Psoas muscle (tissue), 7 donors: ENCODE measurements at regions not wholly inside any gene's neighbourhood (a gene's known extent, or its start where the extent isn't known, plus 50 kb on each side); places are given as distances from the start of the nearest gene placed in this dataset.

ENCODE experiments used
- ATAC-seq, 4 donors: fragments of 200-7000 bp; cut with Tn5 transposase; one replicate each; pipeline ENCODE4 v1.9.1; 2020; ENCODE audit warnings: moderate library complexity in 3 of 4, mild to moderate bottlenecking in 2 of 4
- DNase-seq, 2 donors: peaks; one replicate each; pipeline ENCODE4 v3.0.0-alpha.2; 2020
- H3K27ac ChIP-seq: fragments of 200-600 bp; one replicate; pipeline ENCODE4 v1.8.0; 2022
- H3K27me3 ChIP-seq, 3 donors: fragments of 200-600 bp in 1 of 3; one replicate each; pipeline versions ENCODE4 v1.6.1 to v1.8.0; 2013 to 2022; ENCODE audit warnings: low read length in 2 of 3, mild to moderate bottlenecking in 2 of 3, moderate library complexity in 1 of 3; ENCODE audit not compliant: insufficient read depth in 3 of 3
- H3K36me3 ChIP-seq, 2 donors: fragments of 200-600 bp in 1 of 2; one replicate each; pipeline versions ENCODE4 v1.6.1 to v1.8.0; 2013 to 2022; ENCODE audit warnings: low read depth in 1 of 2, mild to moderate bottlenecking in 1 of 2, moderate library complexity in 1 of 2; ENCODE audit not compliant: insufficient read depth in 1 of 2
- H3K4me1 ChIP-seq: fragments of 200-600 bp; one replicate; pipeline ENCODE4 v1.8.0; 2022
- H3K4me3 ChIP-seq: fragments of 200-600 bp; one replicate; pipeline ENCODE4 v1.8.0; 2022; ENCODE audit warnings: mild to moderate bottlenecking
- H3K9me3 ChIP-seq: fragments of 200-600 bp; one replicate; pipeline ENCODE4 v1.8.0; 2022
- WGBS, 3 donors: extraction: QIAGEN DNeasy Blood & Tissue Kit; methylation state at CpG; one replicate each; pipeline versions ENCODE4 v1.1.6 to v1.1.7; 2013; 5-methylcytosine and 5-hydroxymethylcytosine counted together
- intact Hi-C, 2 donors: fragments of 100-400 bp; cut with DNase I; formaldehyde crosslinking; loops; one replicate each; pipeline versions ENCODE4 v1.11.0 to v1.14.2; 2022
- TF ChIP-seq, protein P1 (sequence below): fragments of 200-600 bp; IDR thresholded peaks from one replicate; pipeline ENCODE4 v1.8.0; 2022; ENCODE audit warnings: antibody characterized with exemption
- donor health status: healthy with polysubstance abuse.
- donor health status: DM: no; HTN: no; CAD: no; lungs with moderate emphysema.
- donor health status: Bipolar disorder and iron deficiency.
- donor health status: healthy.
- donor health status: DM: yes; HTN: yes; CAD: no.
- donor health status: DM: no; HTN: no; CAD: no.
- donor health status: DM: yes; HTN: yes; CAD: no.

DNA sequence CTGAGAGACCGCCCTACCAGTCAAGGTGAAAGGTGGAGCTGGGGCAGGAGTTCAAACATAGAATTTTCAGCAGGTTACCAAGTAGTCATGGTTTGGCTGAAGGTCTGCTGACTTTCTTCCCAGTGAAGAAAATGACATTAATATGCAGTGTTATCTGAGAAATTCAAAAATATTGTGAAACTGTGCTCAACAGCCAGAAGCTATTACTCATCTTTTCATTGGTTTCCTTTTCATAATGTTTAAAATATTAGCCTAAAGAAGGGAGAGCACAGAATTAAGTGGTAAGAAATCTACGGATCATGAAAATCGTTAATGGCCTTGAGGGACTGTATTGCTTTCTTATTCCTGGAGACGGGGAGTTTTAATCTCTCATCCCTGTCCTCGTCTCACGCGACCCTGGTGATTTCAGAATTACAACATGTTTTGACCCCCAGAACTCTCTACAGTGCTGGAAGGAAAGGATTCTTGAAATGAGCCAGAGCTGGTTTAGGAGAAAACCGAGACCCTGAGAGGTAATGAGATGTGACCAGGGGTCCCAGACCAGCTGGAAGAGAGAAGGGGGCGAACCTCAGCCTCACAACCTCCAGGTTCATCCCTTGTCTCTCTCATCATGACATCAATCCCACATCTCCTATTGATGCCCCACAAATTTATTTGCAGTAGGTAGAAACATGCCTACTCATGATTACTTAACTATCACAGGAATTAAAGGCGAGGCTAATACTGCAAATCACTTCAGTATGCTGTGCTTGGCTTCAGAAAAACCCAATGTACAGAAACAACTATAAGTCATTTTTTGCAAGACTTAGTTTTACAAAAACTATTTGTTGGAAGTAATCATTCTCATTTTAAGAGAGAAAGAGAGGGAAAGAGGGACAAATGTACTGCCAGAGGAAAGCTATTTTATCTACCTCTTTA is 209.5 kb downstream of the FNDC1 start:
- no peaks in the 10 kb centered on the region for H3K36me3 ChIP-seq
- no peak overlapping the region for H3K27ac ChIP-seq
- TF ChIP-seq, protein P1, sequence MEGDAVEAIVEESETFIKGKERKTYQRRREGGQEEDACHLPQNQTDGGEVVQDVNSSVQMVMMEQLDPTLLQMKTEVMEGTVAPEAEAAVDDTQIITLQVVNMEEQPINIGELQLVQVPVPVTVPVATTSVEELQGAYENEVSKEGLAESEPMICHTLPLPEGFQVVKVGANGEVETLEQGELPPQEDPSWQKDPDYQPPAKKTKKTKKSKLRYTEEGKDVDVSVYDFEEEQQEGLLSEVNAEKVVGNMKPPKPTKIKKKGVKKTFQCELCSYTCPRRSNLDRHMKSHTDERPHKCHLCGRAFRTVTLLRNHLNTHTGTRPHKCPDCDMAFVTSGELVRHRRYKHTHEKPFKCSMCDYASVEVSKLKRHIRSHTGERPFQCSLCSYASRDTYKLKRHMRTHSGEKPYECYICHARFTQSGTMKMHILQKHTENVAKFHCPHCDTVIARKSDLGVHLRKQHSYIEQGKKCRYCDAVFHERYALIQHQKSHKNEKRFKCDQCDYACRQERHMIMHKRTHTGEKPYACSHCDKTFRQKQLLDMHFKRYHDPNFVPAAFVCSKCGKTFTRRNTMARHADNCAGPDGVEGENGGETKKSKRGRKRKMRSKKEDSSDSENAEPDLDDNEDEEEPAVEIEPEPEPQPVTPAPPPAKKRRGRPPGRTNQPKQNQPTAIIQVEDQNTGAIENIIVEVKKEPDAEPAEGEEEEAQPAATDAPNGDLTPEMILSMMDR = no peak
- no peaks in the 10 kb centered on the region for H3K9me3 ChIP-seq
- ATAC-seq (no peak), DNase-seq (no peak)
- H3K4me3 ChIP-seq = no peak overlapping the region
- intact Hi-C loops = no loop called here
- H3K4me1 ChIP-seq = no peaks in the 10 kb centered on the region
- 73 to 80% (median 74%) methylated on average over 10 of the region's 10 CpGs for WGBS, 3 donors
- peaks cover 0 to 10% (median 0%) of the 10 kb centered on the region in 3 donors for H3K27me3 ChIP-seq

DNA sequence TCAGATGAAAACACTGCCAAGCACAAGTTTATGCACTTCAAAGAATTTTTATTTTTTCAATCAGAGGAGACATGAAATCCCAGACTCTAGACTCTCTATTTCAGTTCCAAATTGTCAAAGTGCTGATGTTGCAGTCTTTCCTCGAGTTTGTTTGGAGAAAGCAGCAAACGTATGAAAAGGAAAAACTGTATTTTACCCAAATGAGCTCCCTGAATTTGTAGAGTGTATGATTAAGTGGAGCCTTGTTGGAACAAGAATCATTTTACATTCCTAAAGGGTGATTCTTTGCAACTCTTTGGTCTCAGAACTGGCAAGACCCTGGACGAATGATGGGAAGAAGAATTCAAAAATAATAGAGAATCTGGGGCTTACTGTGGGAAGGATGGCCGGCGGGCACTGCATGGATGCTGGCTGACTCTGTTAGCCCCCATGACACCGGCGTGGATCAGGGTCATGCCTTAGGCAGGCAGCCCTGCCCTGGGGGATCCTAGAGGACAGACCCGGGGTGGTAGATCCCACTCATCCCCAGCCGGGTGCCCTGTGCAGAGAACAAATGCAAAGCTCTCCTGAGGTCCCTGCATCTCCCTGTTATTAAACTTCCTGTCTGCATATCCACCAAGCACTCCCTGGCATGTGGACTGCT is 207.4 kb downstream of the FNDC1 start:
- Histone ChIP-seq H3K4me3 (no peak overlapping the region), H3K36me3 (no peaks in the 10 kb centered on the region), H3K27ac (no peak overlapping the region), H3K9me3 (no peaks in the 10 kb centered on the region), H3K27me3 (peaks cover 0 to 7% (median 0%) of the 10 kb centered on the region in 3 donors), H3K4me1 (no peaks in the 10 kb centered on the region)
- WGBS, 3 donors = 27 to 43% (median 28%) methylated on average over 9 of the region's 9 CpGs
- intact Hi-C loops = no loop called here
- no peak for DNase-seq
- TF ChIP-seq, protein P1 = no peak
- ATAC-seq = peak in 1 of 4 donors; percentile 26

DNA sequence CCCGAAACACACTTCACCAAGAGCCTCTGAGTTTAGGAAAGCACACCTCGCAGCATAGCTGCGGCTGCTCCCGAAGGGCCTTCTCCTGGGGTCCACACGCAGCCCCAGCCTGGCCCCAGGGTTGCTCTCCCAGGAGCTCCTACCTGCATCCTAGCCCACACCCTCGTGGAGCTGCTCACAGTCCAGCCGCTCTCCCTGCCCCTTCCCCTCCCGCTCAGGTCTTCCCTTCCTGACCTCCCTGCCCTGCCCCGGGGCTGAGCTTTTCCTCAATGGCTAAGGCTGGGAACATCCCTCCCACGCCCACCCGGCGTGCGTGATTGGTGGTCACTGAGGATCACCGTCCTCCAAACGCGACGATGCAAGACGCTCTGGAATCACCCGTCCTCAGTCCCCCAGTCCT is 205.8 kb downstream of the FNDC1 start:
- TF ChIP-seq, protein P1 = no peak
- H3K4me1 ChIP-seq = no peaks in the 10 kb centered on the region
- intact Hi-C loops = no loop called here
- ATAC-seq (no peak), DNase-seq (no peak)
- no peaks in the 10 kb centered on the region for H3K27me3 ChIP-seq
- no peaks in the 10 kb centered on the region for H3K9me3 ChIP-seq
- H3K27ac ChIP-seq = no peak overlapping the region
- no peaks in the 10 kb centered on the region for H3K36me3 ChIP-seq
- 92 to 94% (median 93%) methylated on average over 19 of the region's 19 CpGs for WGBS, 3 donors
- H3K4me3 ChIP-seq = no peak overlapping the region

DNA sequence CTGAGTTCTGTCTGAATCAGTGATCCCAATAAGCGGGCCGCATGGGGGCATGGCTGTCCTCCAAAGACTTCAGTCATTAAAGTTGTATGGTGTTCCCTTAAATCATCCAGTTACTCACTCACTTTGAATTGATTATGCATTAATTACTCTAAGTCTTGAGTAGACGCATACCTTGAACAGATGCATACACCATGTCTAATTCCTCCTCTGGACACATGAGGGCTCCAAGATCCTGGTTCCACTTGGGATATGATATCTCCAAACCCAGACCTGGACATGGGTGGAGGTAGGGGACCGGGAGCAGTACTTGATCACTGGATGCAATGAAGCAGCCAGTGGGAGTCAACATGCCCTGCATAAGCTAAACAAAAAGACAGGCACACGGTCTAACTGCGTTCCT is 204.5 kb downstream of the FNDC1 start:
- TF ChIP-seq, protein P1 = no peak
- no peaks in the 10 kb centered on the region for H3K36me3 ChIP-seq
- no peak overlapping the region for H3K27ac ChIP-seq
- 88 to 93% (median 89%) methylated on average over 6 of the region's 6 CpGs for WGBS, 3 donors
- H3K9me3 ChIP-seq = peaks cover 4% of the 10 kb centered on the region
- no peaks in the 10 kb centered on the region for H3K4me1 ChIP-seq
- DNase-seq = no peak
- intact Hi-C loops = no loop called here
- H3K4me3 ChIP-seq = no peak overlapping the region
- no peak for ATAC-seq
- no peaks in the 10 kb centered on the region for H3K27me3 ChIP-seq
